ENCODE measurements at regions not wholly inside any gene's neighbourhood (a gene's known extent, or its start where the extent isn't known, plus 50 kb on each side); places are given as distances from the start of the nearest gene placed in this dataset.

DNA sequence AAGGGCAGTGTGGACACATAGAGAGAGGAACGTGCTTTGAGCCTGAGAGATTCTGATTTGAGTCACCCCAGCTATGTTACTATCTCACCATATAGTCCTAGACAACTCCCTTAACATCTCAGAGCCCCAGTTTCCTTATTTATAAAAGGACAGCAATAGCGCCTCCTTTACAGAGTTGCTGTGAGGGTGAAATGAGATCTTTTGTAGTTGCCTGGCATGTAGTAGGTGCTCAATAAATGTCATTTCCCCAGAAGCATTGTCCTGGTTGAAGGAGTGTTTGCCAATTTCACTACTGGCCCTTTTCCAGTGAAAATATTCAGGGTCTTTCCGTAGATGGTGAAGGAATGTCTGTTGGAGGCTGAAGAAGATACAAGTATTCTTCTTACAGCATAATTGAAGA is 51.3 kb upstream of the FAM180A start:
- ChIA-PET CTCF (interaction anchor here (0.8 to 10.6 kb wide), 10 partner anchors 8 to 255 kb away, joined by 3 to 112 read pairs (median 9); no protein-coding TSS in a partner anchor), POLR2A (no interaction called here)
- no peaks in the 10 kb centered on the region for H3K36me3 ChIP-seq (ENCODE audit: control insufficient read depth, insufficient read depth, low read length)
- DNase-seq (ENCODE audit: low read depth): no peak
- H3K27me3 ChIP-seq (ENCODE audit: control insufficient read depth, insufficient read depth, low read length): no peaks in the 10 kb centered on the region
- TF ChIP-seq, protein P1, sequence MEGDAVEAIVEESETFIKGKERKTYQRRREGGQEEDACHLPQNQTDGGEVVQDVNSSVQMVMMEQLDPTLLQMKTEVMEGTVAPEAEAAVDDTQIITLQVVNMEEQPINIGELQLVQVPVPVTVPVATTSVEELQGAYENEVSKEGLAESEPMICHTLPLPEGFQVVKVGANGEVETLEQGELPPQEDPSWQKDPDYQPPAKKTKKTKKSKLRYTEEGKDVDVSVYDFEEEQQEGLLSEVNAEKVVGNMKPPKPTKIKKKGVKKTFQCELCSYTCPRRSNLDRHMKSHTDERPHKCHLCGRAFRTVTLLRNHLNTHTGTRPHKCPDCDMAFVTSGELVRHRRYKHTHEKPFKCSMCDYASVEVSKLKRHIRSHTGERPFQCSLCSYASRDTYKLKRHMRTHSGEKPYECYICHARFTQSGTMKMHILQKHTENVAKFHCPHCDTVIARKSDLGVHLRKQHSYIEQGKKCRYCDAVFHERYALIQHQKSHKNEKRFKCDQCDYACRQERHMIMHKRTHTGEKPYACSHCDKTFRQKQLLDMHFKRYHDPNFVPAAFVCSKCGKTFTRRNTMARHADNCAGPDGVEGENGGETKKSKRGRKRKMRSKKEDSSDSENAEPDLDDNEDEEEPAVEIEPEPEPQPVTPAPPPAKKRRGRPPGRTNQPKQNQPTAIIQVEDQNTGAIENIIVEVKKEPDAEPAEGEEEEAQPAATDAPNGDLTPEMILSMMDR (IDR thresholded peaks at IDR 0.05; ENCODE audit: insufficient read depth, low read depth, low read length): peak; percentile 10; the same call in 1 of the 2 replicates
- no peak overlapping the region for H3K4me3 ChIP-seq (ENCODE audit: low read depth, low read length)

Data from BJ (cell line).